ENCODE measurements at regions not wholly inside any gene's neighbourhood (a gene's known extent, or its start where the extent isn't known, plus 50 kb on each side); places are given as distances from the start of the nearest gene placed in this dataset.
A peak's percentile ranks its signal among the peaks of the same experiment; 100 is the strongest.

DNA sequence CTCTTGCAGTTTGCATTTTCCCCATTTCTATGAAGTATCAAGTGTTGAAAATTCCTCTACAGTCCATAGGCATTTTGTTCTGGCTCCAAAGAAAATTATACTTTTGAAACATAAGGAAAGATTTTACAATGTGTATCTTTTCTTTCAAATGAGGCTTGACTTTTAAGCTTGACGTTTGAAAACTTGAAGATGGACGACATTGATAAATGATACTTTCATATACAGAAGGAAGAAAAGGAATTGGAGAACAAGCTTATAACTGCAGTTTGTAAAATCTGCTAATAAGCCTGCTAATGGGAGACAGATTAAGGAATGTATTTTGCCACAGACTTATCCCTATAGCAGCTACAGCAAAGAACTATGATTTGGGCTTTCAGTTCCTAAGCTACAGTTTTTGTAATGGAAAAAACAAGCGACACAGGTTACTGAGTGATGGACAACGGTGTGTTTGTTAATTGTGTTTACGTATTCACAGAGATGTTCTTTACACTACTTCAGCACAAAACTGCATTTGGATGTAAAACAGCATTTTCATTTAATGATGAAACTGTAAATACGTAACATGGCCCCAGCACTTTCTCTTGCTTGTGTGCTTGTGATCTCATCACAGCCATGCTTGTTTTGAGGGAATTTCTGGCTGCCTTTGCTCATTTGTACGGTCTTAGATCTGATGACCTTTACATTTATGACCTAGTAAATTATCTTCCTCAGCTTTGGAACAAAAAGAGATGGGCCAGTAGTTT lies 83.2 kb upstream of the FAT1 start:
- TF ChIP-seq CTCF (IDR thresholded peaks at IDR 0.05; ENCODE audit: low read depth, low read length) = no peak
- DNase-seq (ENCODE audit: low read depth in 2 of 2) = no peak
- H3K4me3 ChIP-seq (replicated peaks in 1 of 2; ENCODE audit: low read depth in 2 of 2, low read length in 2 of 2) = no peak overlapping the region

- no peak overlapping the region for H3K4me3 ChIP-seq (replicated peaks in 1 of 2; ENCODE audit: low read depth in 2 of 2, low read length in 2 of 2)
- no peak for TF ChIP-seq CTCF (IDR thresholded peaks at IDR 0.05; ENCODE audit: low read depth, low read length)
- peak in 1 of 2 donors; percentile 10 for DNase-seq (ENCODE audit: low read depth in 2 of 2)
Observed at GRCh38 chr4:186807808-186808629, 84.4 kb upstream of the FAT1 start.

DNA sequence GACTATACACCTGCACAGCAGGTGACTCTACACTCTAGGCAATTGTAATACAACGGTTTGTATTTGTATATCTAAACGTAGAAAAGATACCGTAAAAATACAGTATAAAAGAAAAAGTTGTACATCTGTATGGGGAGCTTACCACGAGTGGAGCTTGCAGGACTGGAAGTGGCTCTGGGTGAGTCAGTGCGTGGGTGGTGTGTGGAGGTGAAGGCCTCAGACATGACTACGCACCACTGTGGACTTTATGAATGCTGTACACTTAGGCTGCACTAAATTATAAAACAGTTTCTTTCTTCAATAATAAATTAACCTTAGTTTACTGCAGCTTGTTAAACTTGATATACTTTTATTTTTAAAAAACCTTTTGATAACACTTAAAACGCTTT lies 85.0 kb upstream of the FAT1 start:
- no peak for TF ChIP-seq CTCF (IDR thresholded peaks at IDR 0.05; ENCODE audit: low read depth, low read length)
- H3K4me3 ChIP-seq (replicated peaks in 1 of 2; ENCODE audit: low read depth in 2 of 2, low read length in 2 of 2) = no peak overlapping the region
- DNase-seq (ENCODE audit: low read depth in 2 of 2) = peak; percentile 51 to 76

GRCh38 chr4:186809070-186809469 lies 85.4 kb upstream of the FAT1 start:
- no peak for TF ChIP-seq CTCF (IDR thresholded peaks at IDR 0.05; ENCODE audit: low read depth, low read length)
- DNase-seq (ENCODE audit: low read depth in 2 of 2) = no peak

DNA sequence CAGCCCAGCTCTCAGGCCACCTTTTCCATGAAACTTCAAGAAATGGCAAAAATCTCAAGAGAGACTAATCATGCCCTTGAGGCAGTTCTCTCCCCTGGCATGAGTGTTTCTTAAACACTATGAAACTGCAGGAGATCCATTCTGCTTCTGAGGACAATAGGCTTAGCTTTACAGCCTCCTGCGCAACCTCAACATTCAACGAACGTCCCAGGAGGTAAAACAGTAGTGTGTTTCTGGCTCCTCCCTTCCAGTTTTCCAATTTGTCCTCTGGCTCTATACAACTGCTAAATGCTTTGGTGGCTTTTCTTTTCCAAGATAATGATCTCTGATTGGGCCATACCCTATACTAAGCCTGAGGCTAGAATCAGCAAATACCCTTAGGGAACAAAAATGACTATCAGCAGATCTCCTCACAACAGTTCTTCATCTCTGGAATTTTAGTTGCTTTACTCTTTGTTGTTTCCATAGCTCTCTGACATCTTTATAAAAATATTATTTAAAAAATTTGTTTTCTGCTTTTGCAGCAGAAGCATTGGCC lies 87.0 kb upstream of the FAT1 start:
- DNase-seq (ENCODE audit: low read depth in 2 of 2) = no peak
- no peak for TF ChIP-seq CTCF (IDR thresholded peaks at IDR 0.05; ENCODE audit: low read depth, low read length)
- H3K4me3 ChIP-seq (replicated peaks in 1 of 2; ENCODE audit: low read depth in 2 of 2, low read length in 2 of 2) = no peak overlapping the region

More at GRCh38 chr4:186809070-186809469, 85.4 kb upstream of the FAT1 start:
- no peak overlapping the region for H3K4me3 ChIP-seq (replicated peaks in 1 of 2; ENCODE audit: low read depth in 2 of 2, low read length in 2 of 2)

DNA sequence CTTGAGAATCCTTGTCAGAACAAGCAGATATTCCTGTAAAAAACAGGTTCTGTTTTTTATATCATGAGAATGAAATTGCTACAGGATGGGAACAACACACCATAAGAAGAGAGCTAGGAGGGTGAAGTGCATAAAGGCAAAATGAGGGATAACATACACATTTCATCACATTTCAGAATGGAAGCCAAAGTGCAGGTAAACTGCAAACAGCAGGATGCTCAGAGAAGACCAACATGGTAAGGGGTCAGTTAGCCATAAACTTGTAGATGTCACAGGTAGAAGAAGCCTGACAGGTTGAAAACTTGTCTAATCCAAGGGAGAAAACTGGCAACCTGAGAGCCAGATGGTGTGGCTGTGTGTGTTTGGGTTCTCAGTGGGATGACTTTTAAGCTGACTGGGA lies 88.9 kb upstream of the FAT1 start:
- no peak for DNase-seq (ENCODE audit: low read depth in 2 of 2)
- no peak for TF ChIP-seq CTCF (IDR thresholded peaks at IDR 0.05; ENCODE audit: low read depth, low read length)
- H3K4me3 ChIP-seq (replicated peaks in 1 of 2; ENCODE audit: low read depth in 2 of 2, low read length in 2 of 2) = no peak overlapping the region

Data from cardiac fibroblast (primary cell).